A673 (cell line): ENCODE measurements at regions not wholly inside any gene's neighbourhood (a gene's known extent, or its start where the extent isn't known, plus 50 kb on each side); places are given as distances from the start of the nearest gene placed in this dataset.

Experiments
- BruUV-seq: library from RNA; stranded (reverse); fragments of 400-500 nt; replicated peaks from 2 replicates; lab custom pipeline; 2021; lab: Mats Ljungman, UMichigan
- CTCF ChIA-PET: fragments of 300-600 bp; sonication (Branson Sonifier 250); formaldehyde crosslinking; loops from one replicate; lab custom pipeline; 2022; ENCODE audit warnings: antibody characterized with exemption; lab: Charles Lee
- POLR2A ChIA-PET: fragments of 300-600 bp; sonication (Branson Sonifier 250); formaldehyde crosslinking; loops from one replicate; lab custom pipeline; 2022; ENCODE audit warnings: antibody characterized with exemption; ENCODE audit not compliant: low non-redundant PET; lab: Charles Lee
- DNase-seq: peaks from one replicate; pipeline ENCODE4 v3.0.0-alpha.2; 2015; ENCODE audit warnings: low spot score
- H3K27ac ChIP-seq: fragments of 200-600 bp; sonication (generic); 2 replicates; pipeline ENCODE4 v1.5.1; 2016; ENCODE audit warnings: mixed run types, low read depth, mild to moderate bottlenecking, mixed read lengths, antibody characterized with exemption, low read length; ENCODE audit not compliant: poor library complexity, severe bottlenecking
- H3K27me3 ChIP-seq: fragments of 200-600 bp; sonication (generic); replicated peaks from 2 replicates; pipeline ENCODE4 v1.6.1; 2017; ENCODE audit warnings: mixed run types, low read depth, mild to moderate bottlenecking, mixed read lengths, antibody characterized with exemption, low read length; ENCODE audit not compliant: insufficient read depth, poor library complexity
- H3K36me3 ChIP-seq: fragments of 200-600 bp; sonication (generic); 2 replicates; pipeline ENCODE4 v1.6.1; 2016; ENCODE audit warnings: mixed run types, mild to moderate bottlenecking, mixed read lengths, antibody characterized with exemption, low read length; ENCODE audit not compliant: insufficient read depth, poor library complexity, severe bottlenecking
- H3K4me1 ChIP-seq: fragments of 200-600 bp; sonication (generic); 2 replicates; pipeline ENCODE4 v1.6.1; 2017; ENCODE audit warnings: mixed run types, mild to moderate bottlenecking, mixed read lengths, antibody characterized with exemption, low read length; ENCODE audit not compliant: insufficient read depth, poor library complexity, severe bottlenecking
- H3K4me3 ChIP-seq: fragments of 200-600 bp; sonication (generic); 2 replicates; pipeline ENCODE4 v1.5.1; 2016; ENCODE audit warnings: low read depth, mixed run types, mild to moderate bottlenecking, mixed read lengths, low read length; ENCODE audit not compliant: poor library complexity, severe bottlenecking
- H3K9me3 ChIP-seq: fragments of 200-600 bp; sonication (generic); 2 replicates; pipeline ENCODE4 v1.6.1; 2016; ENCODE audit warnings: mixed run types, low read depth, mild to moderate bottlenecking, mixed read lengths, antibody characterized with exemption, low read length; ENCODE audit not compliant: poor library complexity, severe bottlenecking
- EZH2 ChIP-seq: fragments of 200-600 bp; sonication (generic); IDR thresholded peaks from 2 replicates; pipeline ENCODE4 v1.6.1; 2017; ENCODE audit warnings: borderline replicate concordance, low read depth, mild to moderate bottlenecking, mixed read lengths, antibody characterized with exemption, low read length; ENCODE audit not compliant: poor library complexity, severe bottlenecking
- intact Hi-C: fragments of 100-400 bp; cut with micrococcal nuclease; formaldehyde crosslinking; loops from one replicate; pipeline ENCODE4 v1.10.0; 2022; ENCODE audit not compliant: unreplicated experiment
- TF ChIP-seq, protein P1 (sequence below): fragments of 300-800, 200-600 bp; sonication (generic); conservative IDR thresholded peaks from 2 replicates; pipeline ENCODE4 v1.5.1; 2017; ENCODE audit warnings: low read depth, mild to moderate bottlenecking, antibody characterized with exemption, low read length, moderate library complexity, mixed read lengths

GRCh38 chr21:21858502-21859334, 860.5 kb downstream of the NCAM2 start:
- no peak overlapping the region for H3K27ac ChIP-seq
- peaks cover 7% of the 10 kb centered on the region for H3K4me1 ChIP-seq
- TF ChIP-seq EZH2 = no peak
- H3K36me3 ChIP-seq = no peaks in the 10 kb centered on the region
- no TSS peak for BruUV-seq
- no peak overlapping the region for H3K4me3 ChIP-seq
- CTCF ChIA-PET = no interaction called here
- H3K9me3 ChIP-seq = no peaks in the 10 kb centered on the region
- H3K27me3 ChIP-seq = no peaks in the 10 kb centered on the region
- intact Hi-C loops = no loop called here
- DNase-seq = no peak
- POLR2A ChIA-PET = interaction anchor here (0.6 kb wide), 1 partner anchor 49 kb away, joined by 5 read pairs; no protein-coding TSS in a partner anchor

GRCh38 chr21:21860888-21861287, 862.7 kb downstream of the NCAM2 start:
- H3K27ac ChIP-seq = no peak overlapping the region
- TF ChIP-seq, protein P1, sequence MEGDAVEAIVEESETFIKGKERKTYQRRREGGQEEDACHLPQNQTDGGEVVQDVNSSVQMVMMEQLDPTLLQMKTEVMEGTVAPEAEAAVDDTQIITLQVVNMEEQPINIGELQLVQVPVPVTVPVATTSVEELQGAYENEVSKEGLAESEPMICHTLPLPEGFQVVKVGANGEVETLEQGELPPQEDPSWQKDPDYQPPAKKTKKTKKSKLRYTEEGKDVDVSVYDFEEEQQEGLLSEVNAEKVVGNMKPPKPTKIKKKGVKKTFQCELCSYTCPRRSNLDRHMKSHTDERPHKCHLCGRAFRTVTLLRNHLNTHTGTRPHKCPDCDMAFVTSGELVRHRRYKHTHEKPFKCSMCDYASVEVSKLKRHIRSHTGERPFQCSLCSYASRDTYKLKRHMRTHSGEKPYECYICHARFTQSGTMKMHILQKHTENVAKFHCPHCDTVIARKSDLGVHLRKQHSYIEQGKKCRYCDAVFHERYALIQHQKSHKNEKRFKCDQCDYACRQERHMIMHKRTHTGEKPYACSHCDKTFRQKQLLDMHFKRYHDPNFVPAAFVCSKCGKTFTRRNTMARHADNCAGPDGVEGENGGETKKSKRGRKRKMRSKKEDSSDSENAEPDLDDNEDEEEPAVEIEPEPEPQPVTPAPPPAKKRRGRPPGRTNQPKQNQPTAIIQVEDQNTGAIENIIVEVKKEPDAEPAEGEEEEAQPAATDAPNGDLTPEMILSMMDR = no peak
- no peak for TF ChIP-seq EZH2
- no peak overlapping the region for H3K4me3 ChIP-seq
- BruUV-seq = no TSS peak
- no peaks in the 10 kb centered on the region for H3K36me3 ChIP-seq
- H3K27me3 ChIP-seq = no peaks in the 10 kb centered on the region
- intact Hi-C loops = no loop called here
- peaks cover 7% of the 10 kb centered on the region for H3K4me1 ChIP-seq
- H3K9me3 ChIP-seq = no peaks in the 10 kb centered on the region
- no peak for DNase-seq
- ChIA-PET POLR2A (no interaction called here), CTCF (no interaction called here)

- Histone ChIP-seq H3K4me3 (no peak overlapping the region), H3K27ac (no peak overlapping the region), H3K9me3 (no peaks in the 10 kb centered on the region), H3K4me1 (peaks cover 7% of the 10 kb centered on the region), H3K27me3 (no peaks in the 10 kb centered on the region), H3K36me3 (no peaks in the 10 kb centered on the region)
- TF ChIP-seq EZH2 = no peak
- TF ChIP-seq, protein P1 = no peak
- DNase-seq = no peak
- ChIA-PET CTCF (no interaction called here), POLR2A (no interaction called here)
- BruUV-seq = no TSS peak
- intact Hi-C loops = no loop called here
Observed at GRCh38 chr21:21864321-21864840, 866.2 kb downstream of the NCAM2 start.
